ENCODE measurements at regions not wholly inside any gene's neighbourhood (a gene's known extent, or its start where the extent isn't known, plus 50 kb on each side); places are given as distances from the start of the nearest gene placed in this dataset.

DNA sequence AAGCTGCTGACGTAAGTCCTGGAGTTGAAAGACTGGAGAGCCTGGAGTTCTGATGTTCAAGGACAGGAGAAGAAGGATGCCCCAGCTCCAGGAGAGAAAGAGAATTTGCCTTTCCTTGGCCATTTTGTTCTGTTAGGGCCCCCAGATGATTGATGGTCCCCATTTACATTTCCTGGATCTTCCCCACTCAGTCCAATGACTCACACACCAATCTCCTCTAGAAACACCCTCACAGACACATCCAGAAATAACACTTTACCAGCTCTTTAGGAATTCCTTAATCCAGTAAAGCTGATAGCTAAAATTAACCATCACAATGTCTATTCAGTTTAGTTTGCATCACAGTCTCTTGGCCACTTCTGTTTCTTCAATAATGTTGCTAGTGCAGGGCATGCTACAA, 260.2 kb upstream of the IRAK1BP1 start:
- TF ChIP-seq, protein P1, sequence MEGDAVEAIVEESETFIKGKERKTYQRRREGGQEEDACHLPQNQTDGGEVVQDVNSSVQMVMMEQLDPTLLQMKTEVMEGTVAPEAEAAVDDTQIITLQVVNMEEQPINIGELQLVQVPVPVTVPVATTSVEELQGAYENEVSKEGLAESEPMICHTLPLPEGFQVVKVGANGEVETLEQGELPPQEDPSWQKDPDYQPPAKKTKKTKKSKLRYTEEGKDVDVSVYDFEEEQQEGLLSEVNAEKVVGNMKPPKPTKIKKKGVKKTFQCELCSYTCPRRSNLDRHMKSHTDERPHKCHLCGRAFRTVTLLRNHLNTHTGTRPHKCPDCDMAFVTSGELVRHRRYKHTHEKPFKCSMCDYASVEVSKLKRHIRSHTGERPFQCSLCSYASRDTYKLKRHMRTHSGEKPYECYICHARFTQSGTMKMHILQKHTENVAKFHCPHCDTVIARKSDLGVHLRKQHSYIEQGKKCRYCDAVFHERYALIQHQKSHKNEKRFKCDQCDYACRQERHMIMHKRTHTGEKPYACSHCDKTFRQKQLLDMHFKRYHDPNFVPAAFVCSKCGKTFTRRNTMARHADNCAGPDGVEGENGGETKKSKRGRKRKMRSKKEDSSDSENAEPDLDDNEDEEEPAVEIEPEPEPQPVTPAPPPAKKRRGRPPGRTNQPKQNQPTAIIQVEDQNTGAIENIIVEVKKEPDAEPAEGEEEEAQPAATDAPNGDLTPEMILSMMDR (IDR thresholded peaks at IDR 0.05), result no peak
- no peak for TF ChIP-seq POLR2AphosphoS5 (IDR thresholded peaks at IDR 0.05)
- no peak for TF ChIP-seq POLR2A (IDR thresholded peaks at IDR 0.05)
